Breast epithelium (tissue), 3 donors: ENCODE measurements at regions not wholly inside any gene's neighbourhood (a gene's known extent, or its start where the extent isn't known, plus 50 kb on each side); places are given as distances from the start of the nearest gene placed in this dataset.

ENCODE experiments used
- POLR2A ChIP-seq: fragments of 450-650 bp; IDR thresholded peaks from one replicate; pipeline ENCODE4 v1.6.1; 2016; ENCODE audit warnings: antibody characterized with exemption, mild to moderate bottlenecking, moderate library complexity
- POLR2AphosphoS5 ChIP-seq, 3 donors: sonication (generic); formaldehyde crosslinking; IDR thresholded peaks; one replicate each; pipeline ENCODE4 v1.6.1; 2017; ENCODE audit warnings: antibody characterized with exemption in 3 of 3
- TF ChIP-seq, protein P1 (sequence below), 3 donors: fragments of 450-650 bp; IDR thresholded peaks; one replicate each; pipeline ENCODE4 v1.5.1; 2016 to 2017; ENCODE audit warnings: antibody characterized with exemption in 3 of 3, mild to moderate bottlenecking in 3 of 3, moderate library complexity in 3 of 3

DNA sequence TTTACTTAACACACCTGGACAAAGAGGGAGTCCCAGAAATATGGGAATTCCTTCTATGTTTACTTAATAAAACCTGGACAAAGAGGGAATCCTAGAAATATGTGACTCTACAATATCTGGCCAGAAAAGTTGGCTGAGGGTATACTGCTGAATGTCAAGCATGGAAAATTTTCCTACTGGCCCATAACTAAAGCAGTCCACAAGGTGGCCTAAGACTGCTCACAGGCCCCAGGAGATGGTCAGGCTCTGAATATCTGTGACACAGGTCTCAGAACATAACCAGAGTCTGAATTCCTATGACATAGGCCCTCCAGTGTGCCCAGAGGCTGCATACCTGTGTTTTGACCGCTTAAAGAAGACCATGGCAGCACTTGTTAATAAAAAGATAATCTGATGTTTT lies 578.2 kb upstream of the NRSN1 start:
- no peak for TF ChIP-seq POLR2AphosphoS5 (IDR thresholded peaks at IDR 0.05)
- TF ChIP-seq, protein P1, sequence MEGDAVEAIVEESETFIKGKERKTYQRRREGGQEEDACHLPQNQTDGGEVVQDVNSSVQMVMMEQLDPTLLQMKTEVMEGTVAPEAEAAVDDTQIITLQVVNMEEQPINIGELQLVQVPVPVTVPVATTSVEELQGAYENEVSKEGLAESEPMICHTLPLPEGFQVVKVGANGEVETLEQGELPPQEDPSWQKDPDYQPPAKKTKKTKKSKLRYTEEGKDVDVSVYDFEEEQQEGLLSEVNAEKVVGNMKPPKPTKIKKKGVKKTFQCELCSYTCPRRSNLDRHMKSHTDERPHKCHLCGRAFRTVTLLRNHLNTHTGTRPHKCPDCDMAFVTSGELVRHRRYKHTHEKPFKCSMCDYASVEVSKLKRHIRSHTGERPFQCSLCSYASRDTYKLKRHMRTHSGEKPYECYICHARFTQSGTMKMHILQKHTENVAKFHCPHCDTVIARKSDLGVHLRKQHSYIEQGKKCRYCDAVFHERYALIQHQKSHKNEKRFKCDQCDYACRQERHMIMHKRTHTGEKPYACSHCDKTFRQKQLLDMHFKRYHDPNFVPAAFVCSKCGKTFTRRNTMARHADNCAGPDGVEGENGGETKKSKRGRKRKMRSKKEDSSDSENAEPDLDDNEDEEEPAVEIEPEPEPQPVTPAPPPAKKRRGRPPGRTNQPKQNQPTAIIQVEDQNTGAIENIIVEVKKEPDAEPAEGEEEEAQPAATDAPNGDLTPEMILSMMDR (IDR thresholded peaks at IDR 0.05): peak in 1 of 3 donors; percentile 29
- no peak for TF ChIP-seq POLR2A
